Activated T-cell treated with anti-CD3 and anti-CD28 coated beads for 48 hours (primary cell): ENCODE measurements at regions not wholly inside any gene's neighbourhood (a gene's known extent, or its start where the extent isn't known, plus 50 kb on each side); places are given as distances from the start of the nearest gene placed in this dataset.

ENCODE experiments used
- DNase-seq: peaks from one replicate; pipeline ENCODE4 v3.0.0-alpha.2; 2020; ENCODE audit warnings: low read depth

GRCh38 chr18:2036086-2036485 lies 535.2 kb downstream of the METTL4 start:
- DNase-seq = no peak

GRCh38 chr18:2040279-2040678 lies 531.0 kb downstream of the METTL4 start:
- DNase-seq = no peak

GRCh38 chr18:2049986-2050385 lies 521.3 kb downstream of the METTL4 start:
- no peak for DNase-seq

GRCh38 chr18:2050702-2051201 lies 520.6 kb downstream of the METTL4 start:
- DNase-seq = no peak

GRCh38 chr18:2053490-2054089 lies 517.7 kb downstream of the METTL4 start:
- no peak for DNase-seq

- DNase-seq = no peak
Measured at GRCh38 chr18:2059336-2059735, 512.0 kb downstream of the METTL4 start.

GRCh38 chr18:2060086-2060485 lies 511.2 kb downstream of the METTL4 start:
- no peak for DNase-seq

GRCh38 chr18:2070631-2071030 lies 500.7 kb downstream of the METTL4 start:
- DNase-seq = no peak

- DNase-seq = no peak
Measured at GRCh38 chr18:2075499-2075898, 495.8 kb downstream of the METTL4 start.

GRCh38 chr18:2082676-2083075 lies 488.6 kb downstream of the METTL4 start:
- DNase-seq = no peak

- no peak for DNase-seq
Measured at GRCh38 chr18:2083691-2084090, 487.6 kb downstream of the METTL4 start.

- DNase-seq = no peak
Measured at GRCh38 chr18:2086439-2086838, 484.9 kb downstream of the METTL4 start.

GRCh38 chr18:2087877-2088673 lies 483.2 kb downstream of the METTL4 start:
- no peak for DNase-seq

- no peak for DNase-seq
Measured at GRCh38 chr18:2089396-2089795, 481.9 kb downstream of the METTL4 start.

GRCh38 chr18:2091937-2092336 lies 479.4 kb downstream of the METTL4 start:
- DNase-seq = no peak

- DNase-seq = no peak
Measured at GRCh38 chr18:2096551-2096950, 474.8 kb downstream of the METTL4 start.

GRCh38 chr18:2100694-2101213 lies 470.6 kb downstream of the METTL4 start:
- no peak for DNase-seq

GRCh38 chr18:2102022-2102421 lies 469.3 kb downstream of the METTL4 start:
- no peak for DNase-seq

- no peak for DNase-seq
Measured at GRCh38 chr18:2103299-2103698, 468.0 kb downstream of the METTL4 start.

- peak; percentile 33 for DNase-seq
Measured at GRCh38 chr18:2104620-2105462, 466.5 kb downstream of the METTL4 start.

GRCh38 chr18:2108591-2108990 lies 462.7 kb downstream of the METTL4 start:
- no peak for DNase-seq

GRCh38 chr18:2111456-2111855 lies 459.8 kb downstream of the METTL4 start:
- DNase-seq = no peak
